ENCODE measurements at regions not wholly inside any gene's neighbourhood (a gene's known extent, or its start where the extent isn't known, plus 50 kb on each side); places are given as distances from the start of the nearest gene placed in this dataset.

GRCh38 chr7:25849500-25850184 lies 302.4 kb upstream of the NFE2L3 start:
- intact Hi-C loops (cut with DNase I) = loop anchor here (10.0 kb wide), 3 partner anchors 455 to 1325 kb away; partner anchors contain the start of gene HOXA10
- DNase-seq (peak in 2 of 5 donors; percentile 48 to 61), FAIRE-seq (no peak)
- H3K27me3 ChIP-seq (ENCODE audit: control insufficient read depth, insufficient read depth, low read length) = no peaks in the 10 kb centered on the region
- H3K4me3 ChIP-seq (ENCODE audit: low read length in 3 of 3) = no peak overlapping the region
- TF ChIP-seq CTCF (IDR thresholded peaks at IDR 0.05; ENCODE audit: borderline replicate concordance, extremely low read depth, insufficient read depth) = no peak
- no peak overlapping the region for H3K9ac ChIP-seq (ENCODE audit: low read length in 3 of 3)
- peaks cover 4 to 16% (median 8%) of the 10 kb centered on the region in 3 donors for H3K4me1 ChIP-seq (ENCODE audit: control insufficient read depth in 2 of 3, insufficient read depth in 2 of 3, low read depth in 1 of 3, low read length in 3 of 3)
- H3K27ac ChIP-seq (ENCODE audit: low read depth in 2 of 2, low read length in 2 of 2) = peak overlapping the region; percentile 74 to 80
- no peaks in the 10 kb centered on the region for H3K36me3 ChIP-seq (ENCODE audit: control insufficient read depth in 2 of 3, insufficient read depth in 3 of 3, low read length in 3 of 3)
- H3K9me3 ChIP-seq (ENCODE audit: control insufficient read depth in 2 of 3, insufficient read depth in 1 of 3, low read length in 3 of 3) = no peaks in the 10 kb centered on the region

- Histone ChIP-seq H3K4me1 (ENCODE audit: control insufficient read depth in 2 of 3, insufficient read depth in 2 of 3, low read depth in 1 of 3, low read length in 3 of 3) (peaks cover 4 to 17% (median 8%) of the 10 kb centered on the region in 3 donors), H3K36me3 (ENCODE audit: control insufficient read depth in 2 of 3, insufficient read depth in 3 of 3, low read length in 3 of 3) (no peaks in the 10 kb centered on the region), H3K4me3 (ENCODE audit: low read length in 3 of 3) (no peak overlapping the region), H3K27me3 (ENCODE audit: control insufficient read depth, insufficient read depth, low read length) (no peaks in the 10 kb centered on the region), H3K9ac (ENCODE audit: low read length in 3 of 3) (no peak overlapping the region), H3K9me3 (ENCODE audit: control insufficient read depth in 2 of 3, insufficient read depth in 1 of 3, low read length in 3 of 3) (no peaks in the 10 kb centered on the region), H3K27ac (ENCODE audit: low read depth in 2 of 2, low read length in 2 of 2) (no peak overlapping the region)
- no peak for DNase-seq
- TF ChIP-seq CTCF (IDR thresholded peaks at IDR 0.05; ENCODE audit: borderline replicate concordance, extremely low read depth, insufficient read depth) = no peak
- intact Hi-C loops (cut with DNase I) = loop anchor here (10.0 kb wide), 3 partner anchors 455 to 1325 kb away; partner anchors contain the start of gene HOXA10
- FAIRE-seq = no peak
Measured at GRCh38 chr7:25850216-25850615, 301.8 kb upstream of the NFE2L3 start.

- no peak overlapping the region for H3K4me3 ChIP-seq (ENCODE audit: low read length in 3 of 3)
- no peak for DNase-seq
- no peaks in the 10 kb centered on the region for H3K27me3 ChIP-seq (ENCODE audit: control insufficient read depth, insufficient read depth, low read length)
- no peak overlapping the region for H3K27ac ChIP-seq (ENCODE audit: low read depth in 2 of 2, low read length in 2 of 2)
- peaks cover 3 to 17% (median 8%) of the 10 kb centered on the region in 3 donors for H3K4me1 ChIP-seq (ENCODE audit: control insufficient read depth in 2 of 3, insufficient read depth in 2 of 3, low read depth in 1 of 3, low read length in 3 of 3)
- intact Hi-C loops (cut with DNase I) = loop anchor here (10.0 kb wide), 3 partner anchors 456 to 1324 kb away; partner anchors contain the start of gene HOXA10
- no peaks in the 10 kb centered on the region for H3K36me3 ChIP-seq (ENCODE audit: control insufficient read depth in 2 of 3, insufficient read depth in 3 of 3, low read length in 3 of 3)
- H3K9ac ChIP-seq (ENCODE audit: low read length in 3 of 3) = no peak overlapping the region
- TF ChIP-seq CTCF (IDR thresholded peaks at IDR 0.05; ENCODE audit: borderline replicate concordance, extremely low read depth, insufficient read depth) = no peak
- no peaks in the 10 kb centered on the region for H3K9me3 ChIP-seq (ENCODE audit: control insufficient read depth in 2 of 3, insufficient read depth in 1 of 3, low read length in 3 of 3)
- FAIRE-seq = no peak
Measured at GRCh38 chr7:25850735-25851134, 301.3 kb upstream of the NFE2L3 start.

All from kidney (tissue), 13 donors.